GM04503 (cell line): ENCODE measurements at regions not wholly inside any gene's neighbourhood (a gene's known extent, or its start where the extent isn't known, plus 50 kb on each side); places are given as distances from the start of the nearest gene placed in this dataset.

ENCODE experiments used
- DNase-seq: peaks from one replicate; pipeline ENCODE4 v3.0.0-alpha.2; 2012; ENCODE audit warnings: low read depth

DNA sequence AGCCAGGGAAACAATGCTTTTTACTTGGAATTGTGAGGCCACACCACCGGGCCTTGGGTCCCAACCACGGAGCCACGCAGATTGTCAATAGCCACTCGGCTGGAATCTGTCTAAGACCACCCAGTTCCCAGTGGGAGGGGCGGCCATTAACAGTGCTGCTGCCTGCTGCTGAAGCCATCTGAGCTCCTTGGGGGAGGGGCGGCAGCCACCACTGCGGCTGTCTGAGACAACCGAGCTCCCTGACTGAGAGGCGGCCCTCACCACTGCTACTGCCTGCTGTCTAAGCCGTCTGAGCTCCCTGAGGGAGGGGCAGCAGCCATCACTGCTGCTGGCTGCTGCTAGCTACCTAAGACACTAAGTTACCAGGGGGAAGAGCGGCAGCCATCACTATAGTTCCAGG lies 64.3 kb downstream of the DMRTA2 start:
- DNase-seq: no peak

DNA sequence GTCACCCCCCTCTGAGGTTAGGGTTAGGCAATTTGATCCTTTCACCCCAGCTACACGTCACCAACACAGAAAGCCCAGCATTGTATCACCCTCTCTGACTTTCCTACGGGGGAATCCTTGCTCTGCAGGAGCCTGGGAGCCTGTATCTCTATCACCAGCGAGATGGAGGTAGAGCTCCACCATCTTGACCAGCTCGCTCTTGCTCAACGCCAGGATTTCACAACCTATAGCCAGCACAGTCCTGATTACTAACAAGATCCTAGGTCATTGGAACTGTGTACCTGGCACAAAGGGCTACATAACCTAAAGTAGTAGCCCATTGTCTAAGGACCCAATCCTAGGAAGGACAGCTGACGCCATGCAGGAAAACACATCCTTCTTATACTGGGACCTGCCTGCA lies 66.1 kb downstream of the DMRTA2 start:
- no peak for DNase-seq

GRCh38 chr1:50354813-50355212 lies 68.4 kb downstream of the DMRTA2 start:
- DNase-seq: no peak

GRCh38 chr1:50352428-50352827 lies 70.8 kb downstream of the DMRTA2 start:
- DNase-seq: no peak

DNA sequence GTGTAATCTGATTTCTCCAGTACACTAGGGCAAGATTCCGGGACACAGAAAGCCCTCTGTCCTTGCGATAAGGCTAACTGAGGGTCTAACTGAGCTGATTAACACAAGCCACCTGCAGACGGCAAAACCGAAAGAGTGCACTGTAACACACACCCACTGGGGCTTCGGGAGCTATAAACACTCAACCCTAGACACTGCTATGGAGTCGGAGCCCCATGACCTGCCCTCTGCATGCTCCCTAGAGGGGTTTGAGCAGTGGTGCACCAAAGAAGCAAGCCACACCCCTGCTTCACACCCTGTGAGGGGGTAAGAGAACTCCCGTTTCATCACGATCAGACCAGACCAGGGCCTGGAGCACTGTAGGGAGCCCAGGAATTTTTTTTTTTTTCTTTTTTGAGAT lies 72.4 kb downstream of the DMRTA2 start:
- DNase-seq: no peak

DNA sequence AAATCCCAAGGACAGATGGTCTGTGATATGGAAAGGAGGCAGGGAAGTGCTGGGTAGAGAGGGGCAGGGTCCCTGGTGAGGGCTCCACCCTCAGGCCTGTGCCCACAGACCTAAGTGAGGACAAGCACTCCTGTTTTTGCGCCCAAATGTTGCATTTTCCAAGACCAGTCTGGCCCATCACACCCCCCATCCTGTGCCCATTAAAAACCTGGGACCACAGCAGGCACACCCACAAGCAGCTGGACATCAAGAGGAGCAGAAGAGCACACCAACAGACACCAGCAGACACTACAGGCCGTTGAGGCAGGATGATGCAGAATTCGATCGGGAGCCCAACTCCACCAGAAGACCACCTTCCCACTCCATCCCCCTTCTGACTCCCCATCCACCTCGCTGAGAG lies 72.8 kb downstream of the DMRTA2 start:
- DNase-seq: no peak

DNA sequence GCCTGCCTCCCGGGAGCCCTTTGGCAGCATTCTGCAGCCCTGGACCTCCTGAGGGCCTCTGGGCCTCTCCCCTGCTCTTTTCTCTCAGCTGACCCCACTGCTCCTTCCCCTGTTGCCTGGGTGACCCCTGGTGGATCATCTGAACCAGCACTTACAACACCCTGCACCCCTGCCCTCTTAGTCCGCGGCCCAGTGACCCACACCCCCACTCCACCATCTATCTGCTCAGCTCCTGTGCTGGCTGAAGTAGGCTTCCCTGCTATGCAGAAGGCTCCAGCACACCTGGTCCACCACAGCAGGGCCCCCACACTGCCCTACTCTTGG lies 74.0 kb downstream of the DMRTA2 start:
- no peak for DNase-seq

DNA sequence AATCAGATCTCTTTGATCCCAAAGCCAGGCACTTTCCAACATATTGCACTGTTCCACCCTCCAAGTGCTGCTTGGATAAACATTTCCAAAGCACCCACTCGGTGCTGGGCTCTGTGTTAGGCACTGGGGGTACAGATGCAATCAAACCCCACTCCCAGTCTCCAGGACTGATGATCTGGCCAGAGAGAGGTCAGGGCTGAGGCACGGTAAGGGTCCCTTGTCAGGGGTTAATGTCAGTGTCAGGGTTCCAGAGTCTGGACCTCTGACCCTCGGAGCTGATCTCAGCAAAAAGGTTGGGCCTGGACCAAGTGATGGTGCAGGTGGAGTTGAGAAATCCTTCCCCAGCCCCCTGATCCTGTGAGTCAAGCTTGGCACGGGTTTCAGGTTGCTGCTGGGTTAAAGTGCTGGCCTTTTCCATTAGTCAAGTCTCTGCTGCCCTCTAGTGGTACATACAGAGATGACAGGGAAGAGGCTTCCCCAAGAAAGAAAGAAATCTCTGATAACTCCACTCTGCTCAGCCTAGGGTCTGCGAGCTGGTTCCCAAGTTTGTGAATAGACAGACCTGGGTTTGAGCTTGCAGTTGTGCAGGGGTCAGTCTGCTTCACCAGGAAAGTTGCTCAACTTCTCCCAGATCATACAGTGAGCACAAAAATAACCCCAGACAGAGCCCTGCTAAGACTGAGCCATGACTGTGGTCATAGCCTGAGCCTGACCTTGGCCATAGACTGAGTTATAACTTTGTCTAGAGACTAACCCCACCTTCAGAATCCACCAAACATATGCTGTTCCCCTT lies 74.6 kb downstream of the DMRTA2 start:
- DNase-seq: peak; percentile 15

- no peak for DNase-seq
These were observed 75.3 kb downstream of the DMRTA2 start for GRCh38 chr1:50347933-50348332.

- DNase-seq: no peak
These were observed 76.6 kb downstream of the DMRTA2 start for GRCh38 chr1:50346621-50347020.

DNA sequence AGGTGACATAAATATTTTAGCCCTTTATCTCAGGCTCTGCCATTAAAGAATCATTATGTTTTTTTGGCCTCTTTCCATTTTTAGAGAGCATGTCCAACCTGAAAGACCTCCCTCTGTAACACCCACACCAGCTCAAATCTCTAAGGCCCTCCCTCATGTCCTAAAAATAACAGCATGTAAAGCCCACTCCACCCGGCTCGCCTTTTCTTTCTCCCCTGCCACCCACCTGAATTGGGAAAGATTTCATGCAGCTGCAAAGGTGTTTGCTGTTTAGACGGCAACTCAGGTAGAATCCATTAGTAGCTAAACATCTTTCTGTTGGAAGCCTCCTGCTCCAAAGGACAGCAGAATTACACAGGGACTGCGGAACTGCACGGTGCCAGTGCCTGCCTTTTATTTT lies 79.9 kb downstream of the DMRTA2 start:
- no peak for DNase-seq

DNA sequence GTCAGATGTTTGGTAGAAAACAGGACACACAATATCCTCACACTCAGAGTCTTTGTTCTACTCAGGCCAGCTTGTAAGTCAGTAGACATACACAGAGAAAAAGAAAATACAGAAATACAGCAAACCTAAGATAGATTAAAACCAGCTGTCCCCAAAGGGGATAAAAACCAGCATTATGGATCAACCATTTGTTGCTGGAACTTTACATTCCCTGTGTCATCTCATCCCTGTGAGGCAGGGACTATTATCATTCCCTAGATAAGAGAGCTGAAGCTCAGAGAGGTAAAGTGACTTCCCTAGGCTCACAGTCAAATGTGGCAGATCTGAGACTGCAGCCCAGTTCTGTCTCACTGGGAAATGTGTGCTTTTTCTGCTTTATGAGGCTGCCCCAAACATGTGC lies 80.7 kb downstream of the DMRTA2 start:
- DNase-seq: no peak

GRCh38 chr1:50335036-50335435 lies 88.2 kb downstream of the DMRTA2 start:
- DNase-seq: no peak

DNA sequence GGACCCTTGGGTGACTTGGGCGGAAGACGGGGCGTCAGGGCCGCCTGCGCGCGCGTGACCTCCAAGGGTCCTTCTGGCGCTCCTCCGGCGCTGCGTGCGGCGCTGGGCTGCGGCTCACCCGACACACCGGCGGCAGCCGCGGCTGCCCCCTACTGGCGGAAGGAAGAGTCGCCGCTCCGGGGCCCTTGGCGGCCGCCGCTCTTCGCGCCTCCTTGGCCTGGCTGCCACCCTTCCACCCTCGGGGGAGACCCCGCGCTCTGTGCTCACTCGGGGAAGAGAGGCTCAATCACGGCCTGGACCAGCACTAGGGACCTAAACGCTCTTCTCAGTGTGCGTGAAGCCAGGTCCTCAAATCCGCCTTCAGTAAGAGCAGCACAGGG lies 89.7 kb downstream of the DMRTA2 start:
- DNase-seq: no peak

- DNase-seq: no peak
These were observed 90.2 kb downstream of the DMRTA2 start for GRCh38 chr1:50332941-50333594.

DNA sequence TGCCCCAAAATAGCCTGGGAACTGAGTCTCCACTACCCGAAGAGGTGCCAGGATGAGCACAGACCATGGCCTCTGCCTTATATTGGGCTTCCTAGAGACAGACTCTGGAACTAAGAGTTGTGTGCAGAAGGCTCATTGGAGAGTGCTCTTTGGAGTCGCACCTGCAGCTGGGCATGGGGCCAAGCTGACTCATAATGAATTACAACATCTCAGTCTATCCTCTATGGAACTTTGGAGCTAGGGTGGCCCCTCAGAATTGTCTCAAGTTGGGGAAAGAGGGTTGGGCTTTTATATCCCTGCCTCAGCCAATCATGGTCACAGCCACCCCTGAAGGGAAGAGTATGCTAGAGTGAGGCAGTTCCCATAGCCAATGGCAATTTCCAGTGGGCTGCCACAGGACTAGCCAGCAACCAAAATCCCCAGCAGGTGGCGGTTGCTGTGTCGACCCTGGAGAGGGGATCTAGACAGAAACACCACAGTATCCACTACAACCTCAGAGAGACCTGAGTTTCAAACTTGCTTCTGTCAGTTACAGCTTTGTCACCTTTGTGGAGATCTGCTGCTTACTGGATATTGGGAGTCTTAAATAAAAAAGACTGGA lies 93.8 kb downstream of the DMRTA2 start:
- DNase-seq: no peak

DNA sequence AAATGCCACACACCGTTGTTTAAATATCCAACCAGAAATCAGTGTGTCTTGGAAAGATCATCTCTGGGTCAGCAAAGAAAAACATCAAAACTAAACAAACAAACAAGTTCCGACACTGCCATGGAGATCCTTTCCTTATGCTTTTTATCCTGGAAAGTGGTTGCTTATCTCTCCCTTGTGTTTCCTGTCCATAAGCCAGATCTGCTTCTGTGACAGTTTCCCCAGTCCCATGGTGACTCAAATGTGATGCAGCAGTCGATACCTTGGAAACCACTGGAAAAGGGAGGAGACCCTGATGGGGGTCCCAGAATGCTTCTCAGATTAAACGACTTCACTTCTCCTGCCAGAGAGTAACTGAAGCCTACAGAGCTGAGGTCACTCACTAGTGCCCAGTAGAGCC lies 94.7 kb downstream of the DMRTA2 start:
- no peak for DNase-seq

- DNase-seq: no peak
These were observed 97.2 kb downstream of the DMRTA2 start for GRCh38 chr1:50326026-50326425.

DNA sequence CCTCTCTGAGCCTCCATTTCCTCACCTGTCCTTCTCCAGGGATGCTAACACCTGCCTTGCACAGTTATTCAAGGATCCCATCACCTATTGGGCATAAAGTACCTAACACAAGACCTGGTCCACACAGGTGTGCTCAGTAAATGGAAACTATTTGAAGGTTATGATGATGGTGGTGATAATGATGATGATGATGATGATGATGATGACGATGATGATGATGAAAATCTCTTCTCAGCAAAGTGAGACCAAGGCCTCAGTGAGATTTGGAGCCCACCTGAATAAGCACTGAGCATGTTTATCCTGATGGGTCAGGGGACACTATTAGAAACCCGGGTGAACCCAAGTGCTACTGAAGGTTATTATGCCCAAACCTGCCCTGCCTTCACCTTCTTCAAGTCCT lies 100.7 kb downstream of the DMRTA2 start:
- DNase-seq: no peak

DNA sequence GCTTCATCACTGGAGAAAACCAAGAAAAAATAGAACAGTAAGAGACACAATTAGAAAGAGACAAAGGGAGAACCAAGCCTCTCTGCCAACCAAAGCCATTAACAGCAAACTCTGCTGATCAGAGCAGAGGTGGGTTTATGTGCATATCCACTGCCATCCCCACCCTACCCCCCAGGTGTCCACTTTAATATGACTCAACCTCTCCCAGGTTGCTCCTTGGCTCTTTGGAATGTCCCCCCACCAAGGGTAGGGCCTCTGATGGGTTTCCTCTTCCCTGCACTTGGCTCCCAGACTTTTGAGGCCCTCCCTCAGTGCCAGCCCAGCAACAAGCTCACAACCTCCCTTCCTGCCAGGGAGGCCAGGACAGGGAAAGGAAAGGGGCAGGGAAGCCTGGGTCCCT lies 104.8 kb downstream of the DMRTA2 start:
- no peak for DNase-seq

DNA sequence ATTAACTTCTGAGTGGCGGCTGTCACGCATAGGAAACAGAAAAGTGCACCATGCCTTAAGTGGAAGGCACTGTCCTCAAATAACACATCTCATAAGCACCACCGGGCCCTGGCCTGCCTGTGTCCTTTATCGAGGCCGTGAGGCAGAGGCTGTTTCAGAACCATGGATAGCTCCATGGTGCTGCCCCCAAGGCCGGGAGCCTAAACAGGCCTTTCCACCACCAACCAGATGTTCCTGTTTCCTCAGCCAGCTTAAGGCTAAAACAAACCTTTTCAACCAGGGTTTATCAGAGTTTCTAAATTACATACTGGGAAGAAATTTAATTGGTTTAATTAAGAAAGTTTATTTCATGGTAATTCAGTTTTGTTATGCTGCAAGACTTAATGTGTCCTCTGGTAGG lies 114.4 kb downstream of the DMRTA2 start:
- DNase-seq: no peak

- no peak for DNase-seq
These were observed 117.4 kb downstream of the DMRTA2 start for GRCh38 chr1:50305808-50306207.

GRCh38 chr1:50300297-50300696 lies 122.9 kb downstream of the DMRTA2 start:
- no peak for DNase-seq

GRCh38 chr1:50295566-50295965 lies 127.7 kb downstream of the DMRTA2 start:
- DNase-seq: no peak
